ENCODE measurements at regions not wholly inside any gene's neighbourhood (a gene's known extent, or its start where the extent isn't known, plus 50 kb on each side); places are given as distances from the start of the nearest gene placed in this dataset.
"Not testable (repeated sequence)": the region's sequence is repeated elsewhere in the genome, so short reads cannot be mapped to it uniquely, and the experiment has no call there.

DNA sequence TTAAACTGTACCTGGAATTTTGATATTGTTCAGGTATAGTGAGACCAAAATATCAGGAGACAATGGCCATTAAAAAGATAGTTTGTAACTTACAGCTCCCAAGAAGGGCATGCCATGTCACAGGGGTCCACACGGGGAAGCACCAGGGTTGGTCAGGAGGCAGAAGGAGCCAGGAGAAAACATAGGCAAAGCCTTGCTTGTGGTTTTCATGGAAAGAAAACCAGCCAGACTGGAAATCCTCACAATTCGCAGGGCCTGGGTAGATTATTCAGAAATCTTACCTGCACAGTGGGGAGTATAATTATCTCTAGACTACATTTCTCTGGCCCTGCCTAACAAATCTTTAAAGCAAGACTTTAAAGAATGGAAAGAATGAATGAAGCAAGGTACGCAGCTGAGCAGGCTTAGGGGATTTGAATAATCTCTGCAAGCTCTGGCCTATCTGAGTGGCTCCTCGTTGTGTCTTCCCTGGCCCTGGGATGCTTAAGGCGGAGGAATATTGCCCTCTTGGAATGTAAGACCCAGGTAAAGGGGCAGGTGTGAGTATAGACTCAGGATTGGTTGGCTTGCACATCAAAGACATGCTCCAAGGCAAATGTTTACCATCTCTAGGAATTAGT is 66.9 kb upstream of the CDC42EP3 start:
- no peak for DNase-seq (ENCODE audit: low read depth, low spot score)
- Histone ChIP-seq H3K4me3 (ENCODE audit: insufficient read length, low read depth) (no peak overlapping the region), H3K36me3 (ENCODE audit: insufficient read depth, insufficient read length, low read length) (no peaks in the 10 kb centered on the region), H3K4me1 (ENCODE audit: insufficient read depth, insufficient read length) (no peaks in the 10 kb centered on the region), H3K27me3 (ENCODE audit: insufficient read depth, insufficient read length) (no peaks in the 10 kb centered on the region), H3K9me3 (ENCODE audit: insufficient read depth, low read length) (no peaks in the 10 kb centered on the region), H3K9ac (ENCODE audit: insufficient read length, low read depth) (no peak overlapping the region)
- TF ChIP-seq ZNF274 (IDR thresholded peaks at IDR 0.05; ENCODE audit: low read depth, low read length) = no peak
- no peak for TF ChIP-seq YY1 (IDR thresholded peaks at IDR 0.05; ENCODE audit: insufficient read depth, insufficient read length)
- TF ChIP-seq SUZ12 (IDR thresholded peaks at IDR 0.05; ENCODE audit: extremely low read depth, insufficient read depth, insufficient read length) = no peak

DNA sequence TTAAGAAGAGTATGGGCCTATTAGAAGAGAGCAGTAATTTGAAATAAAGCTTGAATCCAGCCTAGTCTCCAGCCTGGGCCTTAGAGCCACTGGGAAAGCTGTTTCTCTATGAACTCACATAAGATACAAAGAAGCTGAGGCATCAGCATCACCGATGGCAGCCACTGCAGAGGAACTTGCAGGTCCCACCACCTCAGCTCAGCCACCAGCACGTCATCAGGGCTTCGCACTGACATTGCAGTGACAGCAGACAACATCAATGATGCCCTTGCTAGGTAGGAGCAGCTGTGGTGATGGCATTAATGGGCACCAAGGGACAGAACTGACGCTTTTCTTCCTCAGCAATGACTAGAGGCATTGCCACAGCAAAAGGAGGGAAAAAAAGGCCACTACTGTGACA is 67.7 kb upstream of the CDC42EP3 start:
- no peaks in the 10 kb centered on the region for H3K4me1 ChIP-seq (ENCODE audit: insufficient read depth, insufficient read length)
- DNase-seq (ENCODE audit: low read depth, low spot score) = no peak
- no peak overlapping the region for H3K4me3 ChIP-seq (ENCODE audit: insufficient read length, low read depth)
- H3K36me3 ChIP-seq (ENCODE audit: insufficient read depth, insufficient read length, low read length) = no peaks in the 10 kb centered on the region
- no peak overlapping the region for H3K9ac ChIP-seq (ENCODE audit: insufficient read length, low read depth)
- H3K27me3 ChIP-seq (ENCODE audit: insufficient read depth, insufficient read length) = no peaks in the 10 kb centered on the region
- TF ChIP-seq YY1 (IDR thresholded peaks at IDR 0.05; ENCODE audit: insufficient read depth, insufficient read length) (no peak), ZNF274 (IDR thresholded peaks at IDR 0.05; ENCODE audit: low read depth, low read length) (no peak), SUZ12 (IDR thresholded peaks at IDR 0.05; ENCODE audit: extremely low read depth, insufficient read depth, insufficient read length) (no peak)
- no peaks in the 10 kb centered on the region for H3K9me3 ChIP-seq (ENCODE audit: insufficient read depth, low read length)

DNA sequence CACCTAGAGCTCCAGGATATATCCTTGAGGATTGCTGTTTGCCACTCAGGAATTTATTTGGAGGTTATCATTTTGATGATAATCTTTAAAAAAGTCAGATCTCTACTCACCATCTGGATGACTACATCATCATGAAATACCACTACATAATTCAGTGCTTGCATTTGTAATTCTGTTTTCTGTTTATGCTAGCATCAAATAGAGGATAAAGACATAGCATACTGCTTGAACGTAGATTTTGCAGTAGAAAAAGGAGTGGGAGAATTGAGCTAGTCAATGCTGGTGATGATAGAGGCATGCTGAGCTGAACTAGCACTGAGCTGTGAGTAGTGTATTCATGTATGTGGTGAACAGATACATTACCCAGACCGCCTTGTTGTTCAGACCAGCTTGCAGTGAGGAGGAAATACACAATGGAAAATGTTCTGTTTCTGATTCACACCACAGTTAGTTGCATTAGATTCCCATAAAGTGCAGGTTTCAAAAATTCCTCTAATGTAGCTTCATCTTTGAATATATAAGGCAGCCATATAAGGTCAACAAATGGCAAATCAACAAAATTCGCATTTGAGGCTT is 68.8 kb upstream of the CDC42EP3 start:
- H3K4me3 ChIP-seq (ENCODE audit: insufficient read length, low read depth) = no peak overlapping the region
- H3K9ac ChIP-seq (ENCODE audit: insufficient read length, low read depth) = no peak overlapping the region
- DNase-seq (ENCODE audit: low read depth, low spot score) = no peak
- no peaks in the 10 kb centered on the region for H3K27me3 ChIP-seq (ENCODE audit: insufficient read depth, insufficient read length)
- H3K9me3 ChIP-seq (ENCODE audit: insufficient read depth, low read length) = no peaks in the 10 kb centered on the region
- TF ChIP-seq ZNF274 (IDR thresholded peaks at IDR 0.05; ENCODE audit: low read depth, low read length) (no peak), YY1 (IDR thresholded peaks at IDR 0.05; ENCODE audit: insufficient read depth, insufficient read length) (no peak), SUZ12 (IDR thresholded peaks at IDR 0.05; ENCODE audit: extremely low read depth, insufficient read depth, insufficient read length) (no peak)
- H3K36me3 ChIP-seq (ENCODE audit: insufficient read depth, insufficient read length, low read length) = no peaks in the 10 kb centered on the region
- H3K4me1 ChIP-seq (ENCODE audit: insufficient read depth, insufficient read length) = no peaks in the 10 kb centered on the region

DNA sequence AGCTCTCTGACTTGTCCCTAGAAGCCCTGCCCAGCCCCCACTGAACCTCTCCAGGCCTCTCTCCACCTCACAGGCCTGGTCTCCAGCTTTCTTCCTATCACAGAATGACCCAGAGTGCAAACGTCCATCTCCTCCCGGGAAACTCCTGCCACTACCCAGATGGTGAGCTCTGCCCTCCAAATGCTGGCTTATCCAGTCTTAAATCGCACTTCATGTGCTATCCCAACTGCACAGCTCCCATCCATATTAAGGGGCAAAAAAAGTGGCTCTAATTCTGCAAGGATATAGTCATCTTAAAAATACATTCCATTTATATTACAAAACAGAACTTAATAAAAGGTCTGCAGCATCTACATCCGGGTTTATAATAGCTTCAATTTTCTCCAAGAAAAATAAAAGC is 70.8 kb upstream of the CDC42EP3 start:
- Histone ChIP-seq H3K4me1 (ENCODE audit: insufficient read depth, insufficient read length) (no peaks in the 10 kb centered on the region), H3K27me3 (ENCODE audit: insufficient read depth, insufficient read length) (no peaks in the 10 kb centered on the region), H3K9ac (ENCODE audit: insufficient read length, low read depth) (no peak overlapping the region), H3K36me3 (ENCODE audit: insufficient read depth, insufficient read length, low read length) (no peaks in the 10 kb centered on the region), H3K9me3 (ENCODE audit: insufficient read depth, low read length) (no peaks in the 10 kb centered on the region), H3K4me3 (ENCODE audit: insufficient read length, low read depth) (no peak overlapping the region)
- TF ChIP-seq SUZ12 (IDR thresholded peaks at IDR 0.05; ENCODE audit: extremely low read depth, insufficient read depth, insufficient read length) (no peak), YY1 (IDR thresholded peaks at IDR 0.05; ENCODE audit: insufficient read depth, insufficient read length) (no peak), ZNF274 (IDR thresholded peaks at IDR 0.05; ENCODE audit: low read depth, low read length) (no peak)
- no peak for DNase-seq (ENCODE audit: low read depth, low spot score)

DNA sequence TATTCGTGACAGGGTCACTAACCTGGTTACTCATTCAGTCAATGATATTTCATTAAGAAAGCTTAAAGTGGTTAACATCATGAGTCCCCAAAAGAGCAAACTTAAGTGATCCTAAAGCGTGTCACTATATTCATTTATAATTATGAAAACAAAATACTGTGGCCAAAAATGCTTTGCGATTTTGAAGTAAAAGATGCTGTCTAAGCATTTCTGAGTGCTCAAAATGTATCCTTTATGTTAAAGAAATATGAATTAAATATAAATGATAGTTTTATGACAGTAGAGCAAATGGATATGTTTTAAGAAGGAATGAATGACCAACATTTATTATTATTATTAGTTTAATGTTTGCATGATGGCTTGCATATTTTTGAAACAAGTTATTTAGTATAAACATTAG is 72.6 kb upstream of the CDC42EP3 start:
- TF ChIP-seq SUZ12 (IDR thresholded peaks at IDR 0.05; ENCODE audit: extremely low read depth, insufficient read depth, insufficient read length) (no peak), ZNF274 (IDR thresholded peaks at IDR 0.05; ENCODE audit: low read depth, low read length) (no peak), YY1 (IDR thresholded peaks at IDR 0.05; ENCODE audit: insufficient read depth, insufficient read length) (no peak)
- Histone ChIP-seq H3K4me1 (ENCODE audit: insufficient read depth, insufficient read length) (no peaks in the 10 kb centered on the region), H3K36me3 (ENCODE audit: insufficient read depth, insufficient read length, low read length) (no peaks in the 10 kb centered on the region), H3K27me3 (ENCODE audit: insufficient read depth, insufficient read length) (no peaks in the 10 kb centered on the region), H3K4me3 (ENCODE audit: insufficient read length, low read depth) (no peak overlapping the region), H3K9me3 (ENCODE audit: insufficient read depth, low read length) (no peaks in the 10 kb centered on the region), H3K9ac (ENCODE audit: insufficient read length, low read depth) (no peak overlapping the region)
- DNase-seq (ENCODE audit: low read depth, low spot score) = no peak

DNA sequence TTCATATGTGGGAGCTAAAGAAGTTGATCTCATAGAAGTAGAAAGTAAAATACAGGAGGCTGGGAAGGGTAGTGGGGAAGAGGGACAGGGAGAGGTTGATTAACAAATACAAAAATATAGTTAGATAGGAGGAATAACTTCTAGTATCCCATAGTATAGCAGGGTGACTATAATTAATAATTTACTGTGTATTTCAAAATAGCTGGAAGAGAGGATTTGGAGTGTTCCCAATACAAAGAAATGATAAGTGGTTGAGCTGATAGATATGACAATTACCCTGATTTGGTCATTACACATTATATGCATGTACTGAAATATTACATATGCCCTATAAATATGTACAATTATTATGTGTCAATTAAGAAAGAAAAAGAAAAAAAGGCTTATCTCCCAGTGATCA is 73.5 kb upstream of the CDC42EP3 start:
- H3K9me3 ChIP-seq (ENCODE audit: insufficient read depth, low read length); H3K27me3 ChIP-seq (ENCODE audit: insufficient read depth, insufficient read length); H3K36me3 ChIP-seq (ENCODE audit: insufficient read depth, insufficient read length, low read length); H3K4me1 ChIP-seq (ENCODE audit: insufficient read depth, insufficient read length); DNase-seq (ENCODE audit: low read depth, low spot score); H3K9ac ChIP-seq (ENCODE audit: insufficient read length, low read depth); H3K4me3 ChIP-seq (ENCODE audit: insufficient read length, low read depth): not testable (repeated sequence)

DNA sequence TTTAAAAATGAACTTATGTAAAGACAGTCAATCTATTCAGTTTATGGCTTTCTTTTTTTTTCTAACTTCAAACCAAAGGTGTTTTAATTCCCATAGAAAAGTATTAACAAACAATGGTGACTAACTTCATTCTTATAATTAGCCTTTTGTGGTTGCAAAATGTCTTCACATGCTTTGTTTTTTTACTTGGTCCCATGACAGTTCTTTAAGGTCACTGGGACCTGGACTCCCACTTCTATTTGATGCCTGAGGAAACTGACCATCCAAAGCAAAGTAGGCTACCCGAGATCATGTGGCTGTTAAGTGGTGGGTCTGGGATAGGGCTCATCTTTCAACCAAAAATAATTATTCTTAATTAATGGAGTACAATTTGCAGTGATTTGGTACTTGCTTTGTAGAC is 74.6 kb upstream of the CDC42EP3 start:
- not testable (repeated sequence) for H3K4me3 ChIP-seq (ENCODE audit: insufficient read length, low read depth); H3K36me3 ChIP-seq (ENCODE audit: insufficient read depth, insufficient read length, low read length); H3K9me3 ChIP-seq (ENCODE audit: insufficient read depth, low read length); DNase-seq (ENCODE audit: low read depth, low spot score); H3K4me1 ChIP-seq (ENCODE audit: insufficient read depth, insufficient read length); H3K9ac ChIP-seq (ENCODE audit: insufficient read length, low read depth); H3K27me3 ChIP-seq (ENCODE audit: insufficient read depth, insufficient read length)

DNA sequence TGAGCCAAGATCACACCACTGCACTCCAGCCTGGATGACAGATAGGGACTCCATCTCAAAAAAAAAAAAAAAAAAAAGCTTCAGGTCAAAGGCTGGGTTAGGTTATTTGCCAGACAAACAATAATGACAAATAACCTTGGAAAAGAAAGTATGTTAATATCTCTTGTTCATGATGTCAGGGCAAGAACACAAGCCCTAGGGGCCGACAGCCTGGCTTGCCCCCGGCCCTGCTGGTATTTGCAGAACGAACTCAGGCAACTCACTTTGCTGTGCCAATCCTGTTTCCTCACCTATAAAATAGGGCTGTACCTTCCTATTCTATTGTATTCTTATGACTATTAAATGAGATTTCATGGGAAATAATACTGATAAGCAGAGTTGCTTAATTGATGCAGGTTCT is 75.4 kb upstream of the CDC42EP3 start:
- no peaks in the 10 kb centered on the region for H3K36me3 ChIP-seq (ENCODE audit: insufficient read depth, insufficient read length, low read length)
- DNase-seq (ENCODE audit: low read depth, low spot score) = no peak
- TF ChIP-seq SUZ12 (IDR thresholded peaks at IDR 0.05; ENCODE audit: extremely low read depth, insufficient read depth, insufficient read length) = no peak
- TF ChIP-seq YY1 (IDR thresholded peaks at IDR 0.05; ENCODE audit: insufficient read depth, insufficient read length) = no peak
- no peak for TF ChIP-seq ZNF274 (IDR thresholded peaks at IDR 0.05; ENCODE audit: low read depth, low read length)
- no peaks in the 10 kb centered on the region for H3K27me3 ChIP-seq (ENCODE audit: insufficient read depth, insufficient read length)
- H3K4me3 ChIP-seq (ENCODE audit: insufficient read length, low read depth) = no peak overlapping the region
- no peaks in the 10 kb centered on the region for H3K4me1 ChIP-seq (ENCODE audit: insufficient read depth, insufficient read length)
- no peak overlapping the region for H3K9ac ChIP-seq (ENCODE audit: insufficient read length, low read depth)
- H3K9me3 ChIP-seq (ENCODE audit: insufficient read depth, low read length) = no peaks in the 10 kb centered on the region

All from NT2/D1 (cell line).